Liver (tissue), 8 donors: ENCODE measurements at regions not wholly inside any gene's neighbourhood (a gene's known extent, or its start where the extent isn't known, plus 50 kb on each side); places are given as distances from the start of the nearest gene placed in this dataset.

Source experiments
- DNase-seq: peaks from one replicate; pipeline ENCODE4 v3.0.0-alpha.2; 2017; ENCODE audit warnings: low spot score
- H3K27ac ChIP-seq, 2 donors: one replicate each; pipeline ENCODE4 v1.7.0; 2013; ENCODE audit warnings: inconsistent platforms in 2 of 2, low read length in 2 of 2, control low read depth in 1 of 2, low read depth in 1 of 2, mild to moderate bottlenecking in 1 of 2
- H3K27me3 ChIP-seq, 4 donors: one replicate each; pipeline versions ENCODE4 v1.6.1 to v1.7.0; 2013; ENCODE audit warnings: low read length in 3 of 4, inconsistent platforms in 1 of 4, mild to moderate bottlenecking in 1 of 4, moderate library complexity in 1 of 4; ENCODE audit not compliant: control insufficient read depth in 4 of 4, insufficient read depth in 4 of 4
- H3K36me3 ChIP-seq, 4 donors: one replicate each; pipeline versions ENCODE4 v1.6.1 to v1.7.0; 2013; ENCODE audit warnings: low read length in 3 of 4, mild to moderate bottlenecking in 3 of 4, low read depth in 1 of 4, moderate library complexity in 1 of 4; ENCODE audit not compliant: control insufficient read depth in 4 of 4, insufficient read depth in 3 of 4
- H3K4me1 ChIP-seq, 4 donors: one replicate each; pipeline versions ENCODE4 v1.6.1 to v1.7.0; 2013; ENCODE audit warnings: low read length in 3 of 4, mild to moderate bottlenecking in 3 of 4, moderate library complexity in 1 of 4; ENCODE audit not compliant: control insufficient read depth in 4 of 4, insufficient read depth in 4 of 4
- H3K4me3 ChIP-seq, 3 donors: one replicate each; pipeline versions ENCODE4 v1.6.1 to v1.7.0; 2013; ENCODE audit warnings: low read length in 3 of 3, control low read depth in 1 of 3, low read depth in 1 of 3, mild to moderate bottlenecking in 1 of 3
- H3K9ac ChIP-seq, 2 donors: one replicate each; pipeline ENCODE4 v1.7.0; 2013; ENCODE audit warnings: low read length in 2 of 2, mild to moderate bottlenecking in 2 of 2, moderate library complexity in 2 of 2, control low read depth in 1 of 2, low read depth in 1 of 2
- H3K9me3 ChIP-seq, 4 donors: one replicate each; pipeline versions ENCODE4 v1.6.1 to v1.7.0; 2013; ENCODE audit warnings: low read length in 3 of 4; ENCODE audit not compliant: control insufficient read depth in 4 of 4
- ATF3 ChIP-seq: IDR thresholded peaks from 2 replicates; pipeline ENCODE4 v1.6.1; 2016; ENCODE audit warnings: antibody characterized with exemption
- CTCF ChIP-seq: fragments of 150-350 bp; IDR thresholded peaks from 2 replicates; pipeline ENCODE4 v1.5.1; 2017; ENCODE audit warnings: improper control_type of control experiment, low read depth, low read length; ENCODE audit not compliant: missing input control
- FOXA1 ChIP-seq: IDR thresholded peaks from 2 replicates; pipeline ENCODE4 v1.6.1; 2016; ENCODE audit warnings: antibody characterized with exemption
- FOXA2 ChIP-seq: IDR thresholded peaks from 2 replicates; pipeline ENCODE4 v1.6.1; 2016; ENCODE audit warnings: antibody characterized with exemption
- GABPA ChIP-seq, 2 donors: IDR thresholded peaks in 1 of 2; conservative IDR thresholded peaks in 1 of 2; 2 replicates each; pipeline ENCODE4 v1.6.1; 2016; ENCODE audit warnings: antibody characterized with exemption in 2 of 2, mild to moderate bottlenecking in 1 of 2, moderate library complexity in 1 of 2
- HNF4A ChIP-seq, 2 donors: conservative IDR thresholded peaks; 2 replicates each; pipeline ENCODE4 v1.6.1; 2016; ENCODE audit warnings: antibody characterized with exemption in 2 of 2, mild to moderate bottlenecking in 2 of 2
- HNF4G ChIP-seq: IDR thresholded peaks from 2 replicates; pipeline ENCODE4 v1.6.1; 2016; ENCODE audit warnings: antibody characterized with exemption
- JUND ChIP-seq, 2 donors: IDR thresholded peaks; 2 replicates each; pipeline ENCODE4 v1.6.1; 2016; ENCODE audit warnings: antibody characterized with exemption in 2 of 2
- MAX ChIP-seq: IDR thresholded peaks from 2 replicates; pipeline ENCODE4 v1.6.1; 2016; ENCODE audit warnings: antibody characterized with exemption
- NR2F2 ChIP-seq: IDR thresholded peaks from 2 replicates; pipeline ENCODE4 v1.6.1; 2016; ENCODE audit warnings: antibody characterized with exemption
- RAD21 ChIP-seq, 2 donors: IDR thresholded peaks; 2 replicates each; pipeline ENCODE4 v1.6.1; 2016; ENCODE audit warnings: antibody characterized with exemption in 2 of 2, mild to moderate bottlenecking in 2 of 2
- REST ChIP-seq: IDR thresholded peaks from 2 replicates; pipeline ENCODE4 v1.6.1; 2016; ENCODE audit warnings: antibody characterized with exemption, mild to moderate bottlenecking
- RXRA ChIP-seq, 2 donors: IDR thresholded peaks; 2 replicates each; pipeline ENCODE4 v1.6.1; 2017 to 2018; ENCODE audit warnings: antibody characterized with exemption in 2 of 2, mild to moderate bottlenecking in 1 of 2
- SP1 ChIP-seq: IDR thresholded peaks from 2 replicates; pipeline ENCODE4 v1.6.1; 2018; ENCODE audit warnings: antibody characterized with exemption, mild to moderate bottlenecking
- TAF1 ChIP-seq: conservative IDR thresholded peaks from 2 replicates; pipeline ENCODE4 v1.6.1; 2016; ENCODE audit warnings: antibody characterized with exemption, mild to moderate bottlenecking
- YY1 ChIP-seq: IDR thresholded peaks from 2 replicates; pipeline ENCODE4 v1.6.1; 2016; ENCODE audit warnings: antibody characterized with exemption, mild to moderate bottlenecking
- ZBTB33 ChIP-seq: IDR thresholded peaks from 2 replicates; pipeline ENCODE4 v1.6.1; 2016; ENCODE audit warnings: antibody characterized with exemption
- WGBS: extraction: QIAGEN DNeasy Blood & Tissue Kit; methylation state at CpG from one replicate; pipeline ENCODE4 v1.1.7; 2013; 5-methylcytosine and 5-hydroxymethylcytosine counted together
- donor health status: healthy.
- donor health status: healthy.
- donor health status: healthy.
- donor health status: healthy.
- donor health status: healthy.

- TF ChIP-seq JUND (IDR thresholded peaks at IDR 0.05), result no peak
- no peak for TF ChIP-seq TAF1
- no peak for TF ChIP-seq FOXA1
- no peak for TF ChIP-seq CTCF
- TF ChIP-seq GABPA (IDR thresholded peaks at IDR 0.05 in 1 of 2, conservative IDR thresholded peaks at IDR 0.05 in 1 of 2), result no peak
- no peak for TF ChIP-seq MAX
- TF ChIP-seq REST, result no peak
- no peak for TF ChIP-seq SP1
- TF ChIP-seq HNF4G, result no peak
- no peak for TF ChIP-seq NR2F2
- no peak for TF ChIP-seq RAD21 (IDR thresholded peaks at IDR 0.05)
- no peak for TF ChIP-seq RXRA (IDR thresholded peaks at IDR 0.05)
- TF ChIP-seq ZBTB33, result no peak
- no peak for TF ChIP-seq HNF4A (conservative IDR thresholded peaks at IDR 0.05)
- TF ChIP-seq FOXA2, result no peak
- H3K9ac ChIP-seq, result no peak overlapping the region
- no peaks in the 10 kb centered on the region for H3K27me3 ChIP-seq
- H3K27ac ChIP-seq, result no peak overlapping the region
- WGBS, result 56% methylated on average over 1 of the region's 1 CpG
- no peaks in the 10 kb centered on the region for H3K36me3 ChIP-seq
- H3K4me1 ChIP-seq, result no peaks in the 10 kb centered on the region
- no peaks in the 10 kb centered on the region for H3K9me3 ChIP-seq
- H3K4me3 ChIP-seq, result no peak overlapping the region
- DNase-seq, result no peak
Measured at GRCh38 chr4:15291122-15291521, 136.7 kb upstream of the C1QTNF7 start.

- Histone ChIP-seq H3K9me3 (no peaks in the 10 kb centered on the region), H3K27ac (no peak overlapping the region), H3K27me3 (no peaks in the 10 kb centered on the region), H3K9ac (no peak overlapping the region), H3K36me3 (no peaks in the 10 kb centered on the region), H3K4me1 (no peaks in the 10 kb centered on the region), H3K4me3 (no peak overlapping the region)
- no peak for DNase-seq
- WGBS, result 54% methylated on average over 2 of the region's 2 CpGs
- TF ChIP-seq CTCF, result no peak
- TF ChIP-seq JUND (IDR thresholded peaks at IDR 0.05), result no peak
- no peak for TF ChIP-seq RXRA (IDR thresholded peaks at IDR 0.05)
- TF ChIP-seq HNF4G, result no peak
- no peak for TF ChIP-seq NR2F2
- TF ChIP-seq REST, result no peak
- no peak for TF ChIP-seq TAF1
- TF ChIP-seq GABPA (IDR thresholded peaks at IDR 0.05 in 1 of 2, conservative IDR thresholded peaks at IDR 0.05 in 1 of 2), result no peak
- TF ChIP-seq ATF3, result no peak
- no peak for TF ChIP-seq MAX
- no peak for TF ChIP-seq FOXA2
- no peak for TF ChIP-seq SP1
- TF ChIP-seq HNF4A (conservative IDR thresholded peaks at IDR 0.05), result no peak
- TF ChIP-seq FOXA1, result no peak
- no peak for TF ChIP-seq RAD21 (IDR thresholded peaks at IDR 0.05)
- TF ChIP-seq YY1, result no peak
Measured at GRCh38 chr4:15293711-15294110, 134.1 kb upstream of the C1QTNF7 start.
